Mesendoderm (in vitro differentiated cells): ENCODE measurements at regions not wholly inside any gene's neighbourhood (a gene's known extent, or its start where the extent isn't known, plus 50 kb on each side); places are given as distances from the start of the nearest gene placed in this dataset.
A peak's percentile ranks its signal among the peaks of the same experiment; 100 is the strongest.

Experiments used
- DNase-seq: peaks from one replicate; pipeline ENCODE4 v3.0.0; 2013
- H2AK5ac ChIP-seq: 2 replicates; pipeline ENCODE4 v1.6.1; 2013; ENCODE audit warnings: low read length, inconsistent platforms
- H2BK120ac ChIP-seq: 2 replicates; pipeline ENCODE4 v1.6.1; 2013; ENCODE audit warnings: low read depth, mild to moderate bottlenecking, low read length, moderate library complexity, mixed read lengths
- H2BK15ac ChIP-seq: replicated peaks from 2 replicates; pipeline ENCODE4 v1.6.1; 2013; ENCODE audit warnings: low read depth, mild to moderate bottlenecking, moderate library complexity
- H2BK5ac ChIP-seq: 2 replicates; pipeline ENCODE4 v1.6.1; 2013; ENCODE audit warnings: low read length, inconsistent platforms
- H3K18ac ChIP-seq: 2 replicates; pipeline ENCODE4 v1.6.1; 2013; ENCODE audit warnings: mild to moderate bottlenecking, low read length, mixed read lengths
- H3K23ac ChIP-seq: one replicate; pipeline ENCODE4 v1.6.1; 2013; ENCODE audit warnings: low read length
- H3K27ac ChIP-seq: 2 replicates; pipeline ENCODE4 v1.5.1; 2013; ENCODE audit warnings: low read depth, mild to moderate bottlenecking, inconsistent platforms, low read length, moderate library complexity
- H3K27me3 ChIP-seq: 2 replicates; pipeline ENCODE4 v1.6.1; 2013; ENCODE audit warnings: low read length, control low read depth, mild to moderate bottlenecking, inconsistent platforms; ENCODE audit not compliant: insufficient read depth, poor library complexity
- H3K36me3 ChIP-seq: 2 replicates; pipeline ENCODE4 v1.6.1; 2013; ENCODE audit warnings: low read length, inconsistent platforms; ENCODE audit not compliant: control insufficient read depth, insufficient read depth
- H3K4ac ChIP-seq: one replicate; pipeline ENCODE4 v1.6.1; 2013; ENCODE audit warnings: low read depth, mild to moderate bottlenecking, low read length, moderate library complexity
- H3K4me1 ChIP-seq: 2 replicates; pipeline ENCODE4 v1.6.1; 2013; ENCODE audit warnings: low read depth, low read length, inconsistent platforms; ENCODE audit not compliant: control insufficient read depth
- H3K4me2 ChIP-seq: 2 replicates; pipeline ENCODE4 v1.6.1; 2013; ENCODE audit warnings: low read length
- H3K4me3 ChIP-seq: 2 replicates; pipeline ENCODE4 v1.5.1; 2013; ENCODE audit warnings: mild to moderate bottlenecking, low read length
- H3K56ac ChIP-seq: one replicate; pipeline ENCODE4 v1.6.1; 2013; ENCODE audit warnings: low read length
- H3K79me1 ChIP-seq: 2 replicates; pipeline ENCODE4 v1.6.1; 2013; ENCODE audit warnings: low read length, inconsistent platforms
- H3K79me2 ChIP-seq: 2 replicates; pipeline ENCODE4 v1.6.1; 2013; ENCODE audit warnings: mild to moderate bottlenecking, low read length; ENCODE audit not compliant: control insufficient read depth, insufficient read depth
- H3K9ac ChIP-seq: 2 replicates; pipeline ENCODE4 v1.6.1; 2013; ENCODE audit warnings: low read length, inconsistent platforms
- H4K5ac ChIP-seq: one replicate; pipeline ENCODE4 v1.6.1; 2013; ENCODE audit warnings: low read length
- H4K8ac ChIP-seq: one replicate; pipeline ENCODE4 v1.6.1; 2013; ENCODE audit warnings: low read depth, mild to moderate bottlenecking, control low read depth, low read length, moderate library complexity
- WGBS: extraction: QIAGEN DNeasy Blood & Tissue Kit; methylation state at CpG from one replicate; pipeline ENCODE4 v1.1.7; 2013; ENCODE audit warnings: low lambda C conversion rate, missing lambda C conversion rate; ENCODE audit not compliant: insufficient coverage; ENCODE audit errors: extremely low coverage; 5-methylcytosine and 5-hydroxymethylcytosine counted together

DNA sequence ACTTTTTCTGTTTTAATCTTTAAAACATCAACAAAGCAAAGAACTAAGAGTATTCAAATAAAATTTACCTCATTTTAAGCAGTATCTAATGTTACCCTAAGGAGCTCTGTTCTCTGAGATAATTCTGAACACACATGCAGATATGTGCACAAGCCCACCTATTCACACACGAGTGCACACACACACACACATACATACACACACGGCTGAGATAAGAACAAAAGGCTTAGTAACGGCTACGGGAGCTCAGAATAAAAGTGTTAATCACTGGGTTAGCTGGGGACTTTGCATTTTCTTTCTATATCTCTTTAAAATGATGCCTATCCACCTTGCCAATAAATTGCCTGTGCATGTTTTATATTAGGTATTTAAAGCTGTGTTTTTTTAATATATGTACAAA lies 1096.3 kb downstream of the GALC start:
- no peak overlapping the region for H2BK15ac ChIP-seq
- no peak overlapping the region for H2BK5ac ChIP-seq
- no peak overlapping the region for H3K4me3 ChIP-seq
- DNase-seq = no peak
- WGBS = no CpG with 5 or more reads among the region's 4 CpGs
- no peak overlapping the region for H3K4me2 ChIP-seq
- H2AK5ac ChIP-seq = no peak overlapping the region
- no peak overlapping the region for H3K18ac ChIP-seq
- no peaks in the 10 kb centered on the region for H3K79me1 ChIP-seq
- no peaks in the 10 kb centered on the region for H3K79me2 ChIP-seq
- H3K9ac ChIP-seq = no peak overlapping the region
- H3K36me3 ChIP-seq = no peaks in the 10 kb centered on the region
- H3K4me1 ChIP-seq = no peaks in the 10 kb centered on the region
- H3K4ac ChIP-seq = no peak overlapping the region
- H3K23ac ChIP-seq = no peak overlapping the region
- no peak overlapping the region for H3K56ac ChIP-seq
- no peak overlapping the region for H2BK120ac ChIP-seq
- no peak overlapping the region for H4K8ac ChIP-seq
- H3K27me3 ChIP-seq = no peaks in the 10 kb centered on the region
- H3K27ac ChIP-seq = no peak overlapping the region
- H4K5ac ChIP-seq = no peak overlapping the region

DNA sequence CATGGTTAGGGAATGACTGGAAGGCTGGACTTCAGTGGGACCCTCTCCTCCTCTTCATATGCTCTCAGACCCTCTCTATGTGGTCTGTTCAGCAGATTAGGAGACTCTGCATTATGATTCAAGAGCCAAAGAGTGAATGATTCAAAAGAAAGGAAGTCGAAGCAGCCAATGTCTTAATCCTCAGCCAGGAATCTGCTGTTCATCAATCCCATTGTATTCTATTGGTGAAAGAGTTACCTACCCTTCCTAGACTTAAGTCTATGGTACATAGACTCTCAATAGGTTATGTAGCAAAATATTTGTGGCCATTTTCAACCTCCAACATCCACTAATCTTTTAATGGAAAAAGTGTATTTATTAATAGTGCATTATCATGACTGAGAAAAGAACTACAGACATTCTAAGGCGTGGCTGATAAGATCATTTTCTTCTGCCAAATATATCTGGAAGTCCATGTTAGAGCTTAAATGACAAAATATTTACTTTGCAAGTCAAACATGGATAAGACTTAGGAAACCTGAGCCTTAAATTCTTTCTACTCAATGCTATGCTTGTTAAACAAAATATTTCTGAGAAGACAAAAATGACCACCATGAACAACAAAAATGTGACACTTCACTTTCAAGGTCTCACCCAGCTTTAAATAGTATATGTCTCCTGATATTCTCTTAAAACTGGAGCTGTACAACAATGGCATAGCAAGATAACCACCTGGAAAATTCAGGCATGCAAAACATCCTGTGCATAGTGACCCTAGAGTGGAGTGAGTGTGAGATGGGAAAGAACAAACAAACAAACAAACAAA lies 1100.6 kb downstream of the GALC start:
- H4K5ac ChIP-seq = no peak overlapping the region
- H3K79me2 ChIP-seq = no peaks in the 10 kb centered on the region
- H3K79me1 ChIP-seq = no peaks in the 10 kb centered on the region
- H2BK5ac ChIP-seq = no peak overlapping the region
- H3K4me3 ChIP-seq = no peak overlapping the region
- no peak overlapping the region for H3K27ac ChIP-seq
- H3K4me2 ChIP-seq = no peak overlapping the region
- H3K23ac ChIP-seq = no peak overlapping the region
- peak; percentile 17 for DNase-seq
- no peak overlapping the region for H3K9ac ChIP-seq
- H3K18ac ChIP-seq = peak overlapping the region; percentile 45
- H3K4ac ChIP-seq = no peak overlapping the region
- no peak overlapping the region for H2BK120ac ChIP-seq
- H3K56ac ChIP-seq = no peak overlapping the region
- no peaks in the 10 kb centered on the region for H3K27me3 ChIP-seq
- no peaks in the 10 kb centered on the region for H3K36me3 ChIP-seq
- no CpG with 5 or more reads among the region's 2 CpGs for WGBS
- H2BK15ac ChIP-seq = no peak overlapping the region
- H2AK5ac ChIP-seq = no peak overlapping the region
- H4K8ac ChIP-seq = no peak overlapping the region
- no peaks in the 10 kb centered on the region for H3K4me1 ChIP-seq

DNA sequence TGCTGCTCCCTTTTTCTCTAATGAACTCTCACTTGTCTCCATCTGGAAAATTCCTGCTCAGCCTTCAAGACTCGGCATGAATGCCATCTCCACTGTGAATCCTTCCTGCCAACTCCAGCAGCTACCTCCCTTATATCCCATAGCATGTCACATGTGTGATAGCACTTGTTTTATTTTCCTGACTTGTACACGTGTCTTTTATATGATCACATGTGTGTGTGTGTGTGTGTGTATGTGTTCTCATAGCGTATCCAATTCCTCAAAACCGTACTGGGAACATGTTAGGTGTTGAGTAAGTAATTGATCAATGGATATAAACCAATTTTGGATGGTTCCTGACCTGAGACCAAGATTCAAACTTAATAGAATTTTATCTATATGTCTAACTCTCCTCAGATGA lies 1107.7 kb downstream of the GALC start:
- H3K4me1 ChIP-seq = no peaks in the 10 kb centered on the region
- H3K9ac ChIP-seq = no peak overlapping the region
- H3K36me3 ChIP-seq = no peaks in the 10 kb centered on the region
- no peak for DNase-seq
- H3K27ac ChIP-seq = no peak overlapping the region
- H3K79me2 ChIP-seq = no peaks in the 10 kb centered on the region
- H3K4me2 ChIP-seq = no peak overlapping the region
- no peak overlapping the region for H3K23ac ChIP-seq
- no peak overlapping the region for H3K4ac ChIP-seq
- H3K56ac ChIP-seq = no peak overlapping the region
- no peak overlapping the region for H4K8ac ChIP-seq
- H3K18ac ChIP-seq = no peak overlapping the region
- H2AK5ac ChIP-seq = no peak overlapping the region
- no peak overlapping the region for H3K4me3 ChIP-seq
- WGBS = no CpG with 5 or more reads among the region's 4 CpGs
- H4K5ac ChIP-seq = no peak overlapping the region
- H2BK5ac ChIP-seq = no peak overlapping the region
- H3K79me1 ChIP-seq = no peaks in the 10 kb centered on the region
- H2BK120ac ChIP-seq = no peak overlapping the region
- no peak overlapping the region for H2BK15ac ChIP-seq
- H3K27me3 ChIP-seq = no peaks in the 10 kb centered on the region

DNA sequence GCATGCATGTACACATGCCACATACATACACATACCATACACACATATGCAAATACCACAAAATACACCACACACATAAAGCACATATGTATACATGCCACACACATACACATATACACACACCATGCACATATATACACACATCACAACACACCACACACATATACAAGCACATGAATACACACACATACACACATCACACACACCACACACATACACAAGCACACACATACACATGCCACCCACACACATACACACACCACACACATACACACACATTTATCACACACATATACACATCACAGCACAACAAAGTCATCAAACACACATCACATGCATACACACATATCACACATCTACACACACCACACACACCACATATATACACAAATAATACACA lies 1108.5 kb downstream of the GALC start:
- Histone ChIP-seq H3K4ac (no peak overlapping the region), H3K4me2 (no peak overlapping the region), H2BK120ac (no peak overlapping the region), H3K79me1 (no peaks in the 10 kb centered on the region), H4K5ac (no peak overlapping the region), H3K23ac (no peak overlapping the region), H3K18ac (no peak overlapping the region), H3K4me3 (no peak overlapping the region), H3K4me1 (no peaks in the 10 kb centered on the region), H3K36me3 (no peaks in the 10 kb centered on the region), H3K27me3 (no peaks in the 10 kb centered on the region), H3K27ac (no peak overlapping the region), H2BK15ac (no peak overlapping the region), H3K56ac (no peak overlapping the region), H3K9ac (no peak overlapping the region), H3K79me2 (no peaks in the 10 kb centered on the region), H2BK5ac (no peak overlapping the region), H4K8ac (no peak overlapping the region), H2AK5ac (no peak overlapping the region)
- no peak for DNase-seq

DNA sequence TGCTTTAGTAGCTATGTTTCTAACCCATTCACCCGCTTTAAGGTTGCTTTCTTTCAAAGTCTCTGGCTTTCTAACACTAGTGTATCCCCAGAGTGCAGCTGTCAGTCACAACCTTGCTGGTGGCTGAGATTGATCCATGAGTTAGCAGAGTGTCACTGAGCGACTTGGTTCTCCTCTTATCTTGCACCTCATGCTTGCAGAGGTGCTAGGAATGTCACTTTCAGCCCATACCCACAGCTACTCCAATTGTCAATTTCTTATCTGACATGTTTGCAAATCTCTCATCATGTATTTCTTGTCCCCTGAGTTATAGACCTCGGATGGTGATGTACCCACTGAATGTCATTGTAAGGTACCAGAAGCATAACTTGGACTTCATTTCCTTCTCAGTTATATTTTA lies 1110.2 kb downstream of the GALC start:
- DNase-seq = peak; percentile 72
- H4K8ac ChIP-seq = no peak overlapping the region
- H3K4ac ChIP-seq = no peak overlapping the region
- no peak overlapping the region for H2AK5ac ChIP-seq
- no peaks in the 10 kb centered on the region for H3K79me2 ChIP-seq
- H3K56ac ChIP-seq = no peak overlapping the region
- H3K27ac ChIP-seq = no peak overlapping the region
- no peak overlapping the region for H3K4me3 ChIP-seq
- no CpG with 5 or more reads among the region's 3 CpGs for WGBS
- no peaks in the 10 kb centered on the region for H3K27me3 ChIP-seq
- H3K4me1 ChIP-seq = no peaks in the 10 kb centered on the region
- H3K9ac ChIP-seq = no peak overlapping the region
- H2BK120ac ChIP-seq = no peak overlapping the region
- no peak overlapping the region for H4K5ac ChIP-seq
- no peak overlapping the region for H2BK5ac ChIP-seq
- H3K36me3 ChIP-seq = no peaks in the 10 kb centered on the region
- H3K23ac ChIP-seq = no peak overlapping the region
- no peak overlapping the region for H3K18ac ChIP-seq
- H3K4me2 ChIP-seq = no peak overlapping the region
- no peak overlapping the region for H2BK15ac ChIP-seq
- no peaks in the 10 kb centered on the region for H3K79me1 ChIP-seq

DNA sequence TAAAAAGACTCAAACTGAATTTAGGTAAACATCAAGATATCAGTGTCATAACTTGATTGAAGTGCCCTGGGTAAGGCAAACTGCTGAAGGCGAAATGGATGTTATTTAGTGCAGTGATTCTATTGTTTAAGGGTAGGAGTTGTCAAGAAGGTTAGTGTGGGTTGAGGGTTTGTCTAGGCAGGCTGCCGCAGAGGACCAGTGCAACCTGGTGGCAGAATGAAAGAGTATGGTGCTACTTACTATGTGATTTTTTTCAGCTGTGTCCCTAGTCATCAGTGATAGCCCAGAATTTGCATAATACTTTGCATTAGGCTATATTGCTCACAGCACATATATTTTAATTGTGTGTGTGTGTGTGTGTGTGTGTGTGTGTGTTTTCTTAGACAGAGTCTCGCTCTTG lies 1127.0 kb downstream of the GALC start:
- DNase-seq = peak; percentile 47
- H3K4me2 ChIP-seq = no peak overlapping the region
- no peak overlapping the region for H3K4me3 ChIP-seq
- H4K5ac ChIP-seq = no peak overlapping the region
- no peak overlapping the region for H3K18ac ChIP-seq
- no CpG with 5 or more reads among the region's 3 CpGs for WGBS
- H2BK5ac ChIP-seq = no peak overlapping the region
- no peak overlapping the region for H3K23ac ChIP-seq
- H2BK120ac ChIP-seq = no peak overlapping the region
- no peaks in the 10 kb centered on the region for H3K79me1 ChIP-seq
- no peaks in the 10 kb centered on the region for H3K4me1 ChIP-seq
- no peak overlapping the region for H3K4ac ChIP-seq
- H2AK5ac ChIP-seq = no peak overlapping the region
- H3K79me2 ChIP-seq = no peaks in the 10 kb centered on the region
- H3K27me3 ChIP-seq = no peaks in the 10 kb centered on the region
- H4K8ac ChIP-seq = no peak overlapping the region
- H3K56ac ChIP-seq = no peak overlapping the region
- H2BK15ac ChIP-seq = no peak overlapping the region
- H3K9ac ChIP-seq = no peak overlapping the region
- no peaks in the 10 kb centered on the region for H3K36me3 ChIP-seq
- no peak overlapping the region for H3K27ac ChIP-seq
